ENCODE measurements at regions not wholly inside any gene's neighbourhood (a gene's known extent, or its start where the extent isn't known, plus 50 kb on each side); places are given as distances from the start of the nearest gene placed in this dataset.
"Not testable (repeated sequence)": the region's sequence is repeated elsewhere in the genome, so short reads cannot be mapped to it uniquely, and the experiment has no call there.

DNA sequence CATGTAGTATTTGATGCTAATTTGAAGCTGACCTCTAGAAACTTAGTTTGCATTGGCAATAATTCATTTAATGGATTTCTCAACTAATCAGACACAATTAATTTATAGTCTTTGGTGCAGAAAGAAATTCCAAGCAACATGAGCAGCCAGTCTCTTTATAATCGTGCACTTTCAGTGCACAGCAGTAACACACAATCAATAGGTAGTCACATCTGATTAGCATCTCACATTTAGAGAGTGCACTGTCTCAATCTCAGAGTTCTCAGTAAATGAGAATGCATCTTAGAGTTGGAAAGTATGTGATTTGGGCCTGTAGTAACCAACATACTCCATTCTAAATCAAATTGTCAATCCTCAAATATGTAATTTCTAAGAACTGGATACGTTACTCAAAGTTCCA, 377.6 kb downstream of the POM121L12 start:
- DNase-seq, result no peak

DNA sequence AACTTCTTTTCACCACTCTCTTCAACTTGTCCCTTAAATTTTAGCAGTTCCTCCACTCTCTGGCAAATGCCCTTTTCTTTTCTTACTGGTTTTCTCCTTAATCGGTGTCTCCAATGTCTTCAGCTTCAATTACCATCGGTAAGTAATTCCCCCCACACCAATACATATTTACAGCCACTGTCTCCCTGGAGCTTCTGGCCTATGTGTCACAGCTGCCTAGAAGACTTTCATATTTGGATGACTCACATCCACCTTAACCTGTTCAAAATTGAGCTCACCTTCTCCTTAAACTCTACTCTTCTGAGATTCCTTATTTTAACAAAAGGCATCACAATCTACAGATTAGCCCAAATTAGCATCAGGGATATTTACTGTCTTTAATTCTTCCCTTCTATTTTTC, 380.4 kb downstream of the POM121L12 start:
- no peak for DNase-seq

DNA sequence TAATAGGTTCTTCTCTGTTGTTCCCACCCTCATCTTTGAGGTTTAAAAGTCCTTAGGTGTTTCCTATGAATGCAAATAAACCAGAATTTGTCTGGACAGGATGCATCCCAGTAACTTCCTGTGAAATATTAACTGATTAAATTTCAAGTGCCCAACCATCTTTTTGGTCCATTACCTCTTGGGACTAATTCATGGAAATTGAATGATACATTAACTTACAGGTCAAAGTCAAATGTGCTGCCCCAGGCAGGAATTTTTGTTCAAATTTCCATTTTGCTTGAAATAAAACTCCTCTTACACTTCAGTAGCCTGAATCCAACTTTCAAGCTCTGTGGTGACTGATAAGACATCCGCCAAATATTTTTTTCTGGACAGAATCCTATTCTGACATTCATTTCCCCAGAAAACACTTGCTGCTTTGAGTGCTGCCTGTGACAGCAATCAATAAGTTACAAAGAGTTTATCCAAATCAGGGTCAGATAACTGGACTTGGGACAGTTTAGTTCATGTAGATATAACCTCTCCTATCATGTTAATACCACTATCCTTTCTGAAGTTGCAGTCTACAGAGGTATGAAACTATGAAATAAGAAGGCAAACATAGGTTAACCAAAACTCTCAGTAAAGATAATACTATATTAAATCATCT, 383.5 kb downstream of the POM121L12 start:
- no peak for DNase-seq

DNA sequence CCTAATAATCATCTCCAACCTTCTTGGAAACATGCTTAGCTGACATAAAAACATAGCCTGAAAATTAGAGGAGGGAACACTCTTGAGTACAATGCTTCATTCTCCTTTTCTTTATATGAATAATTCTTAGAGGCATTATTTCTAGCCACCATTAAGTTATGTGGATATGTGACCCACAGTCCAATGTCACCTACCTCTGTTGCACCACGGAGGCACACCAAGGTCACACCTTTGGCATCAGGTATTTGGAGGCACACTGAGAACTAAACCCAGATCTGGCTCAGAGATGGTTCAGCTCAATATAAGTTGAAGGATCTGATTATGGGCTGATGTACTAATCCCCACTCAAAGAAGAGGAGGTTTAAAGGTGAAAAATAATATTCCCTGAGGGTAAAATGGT, 385.1 kb downstream of the POM121L12 start:
- no peak for DNase-seq

DNA sequence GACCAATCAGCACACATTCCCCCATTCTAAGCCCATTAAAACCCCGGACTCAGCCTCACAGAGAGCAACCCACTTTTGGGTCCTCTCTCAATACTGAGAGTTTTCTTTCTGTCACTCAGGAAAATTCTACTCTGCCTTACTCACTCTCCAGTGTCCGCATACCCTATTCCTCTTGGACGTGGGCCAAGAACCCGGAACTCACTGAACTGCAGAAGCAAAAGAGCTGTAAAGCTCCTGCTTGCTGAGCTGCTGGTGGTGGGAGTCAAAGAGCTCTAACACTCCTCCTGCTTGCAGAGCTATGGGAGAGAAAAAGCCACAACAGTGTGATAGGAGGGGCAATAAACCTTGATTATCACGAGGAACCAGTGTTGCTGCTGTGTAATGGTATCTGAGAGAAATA, 386.9 kb downstream of the POM121L12 start:
- DNase-seq, result no peak

DNA sequence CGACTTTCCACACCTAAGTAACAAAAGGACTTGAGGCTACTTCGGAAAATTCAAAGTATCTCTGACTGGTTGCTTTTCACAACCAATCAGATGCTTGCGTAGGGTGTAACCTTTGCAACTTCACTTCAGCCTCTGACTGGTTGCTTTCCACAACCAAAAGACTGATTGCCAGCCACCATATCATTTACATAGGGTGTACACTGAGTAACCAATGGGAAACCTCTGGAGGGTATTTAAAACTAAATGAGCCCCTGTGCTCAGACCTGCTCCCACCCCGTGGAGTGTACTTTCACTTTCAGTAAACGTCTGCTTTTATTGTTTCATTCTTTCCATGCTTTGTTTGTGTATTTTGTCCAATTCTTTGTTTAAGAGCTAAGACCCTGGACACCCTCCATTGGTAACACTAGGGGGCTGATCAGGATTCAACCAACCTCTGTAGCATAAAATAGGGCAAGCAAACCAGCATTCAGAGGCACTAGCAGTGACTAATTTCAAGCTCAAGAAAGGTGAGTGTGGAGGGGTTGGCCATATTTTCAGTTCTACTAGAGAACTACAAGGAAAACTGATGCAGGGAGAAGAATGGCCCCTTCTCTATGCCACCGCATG, 390.8 kb downstream of the POM121L12 start:
- DNase-seq, result no peak

DNA sequence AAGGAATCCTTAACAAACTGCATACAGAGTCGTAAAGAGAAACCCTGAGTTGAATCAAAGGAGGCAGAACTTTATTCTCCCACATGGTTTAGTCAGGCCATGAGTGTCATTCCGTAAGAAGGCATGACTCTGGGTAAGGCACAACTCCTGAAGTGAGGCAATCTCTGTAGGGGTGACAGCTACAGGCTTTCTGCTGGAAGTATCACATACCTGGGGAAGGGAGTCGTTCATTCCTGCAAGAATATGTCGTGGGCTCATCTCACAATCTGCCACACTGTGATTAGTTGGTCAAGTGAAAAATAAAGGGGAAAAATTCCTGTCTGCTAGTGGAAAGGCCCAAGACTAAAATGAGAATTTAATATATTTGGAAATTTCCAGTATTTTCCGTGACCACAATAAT, 392.6 kb downstream of the POM121L12 start:
- no peak for DNase-seq

DNA sequence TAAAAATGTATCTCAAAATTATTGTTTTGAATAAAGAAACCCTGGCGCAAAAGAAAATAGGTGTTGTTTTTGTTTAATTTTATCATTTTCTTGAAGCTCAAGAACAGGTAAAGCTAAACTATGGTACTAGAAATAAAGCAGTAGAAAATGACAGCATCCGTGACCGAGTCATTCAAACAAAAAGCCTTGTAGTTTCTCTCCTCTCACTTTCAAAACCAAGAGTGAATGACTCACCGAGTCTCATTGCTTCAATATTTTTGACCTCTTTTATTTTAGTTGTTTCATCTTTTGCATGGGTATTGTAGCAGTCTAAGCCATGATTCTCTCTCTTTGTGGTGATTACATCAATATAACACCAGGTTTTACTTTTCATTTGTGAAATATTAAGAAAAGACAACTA, 396.5 kb downstream of the POM121L12 start:
- DNase-seq, result no peak

DNA sequence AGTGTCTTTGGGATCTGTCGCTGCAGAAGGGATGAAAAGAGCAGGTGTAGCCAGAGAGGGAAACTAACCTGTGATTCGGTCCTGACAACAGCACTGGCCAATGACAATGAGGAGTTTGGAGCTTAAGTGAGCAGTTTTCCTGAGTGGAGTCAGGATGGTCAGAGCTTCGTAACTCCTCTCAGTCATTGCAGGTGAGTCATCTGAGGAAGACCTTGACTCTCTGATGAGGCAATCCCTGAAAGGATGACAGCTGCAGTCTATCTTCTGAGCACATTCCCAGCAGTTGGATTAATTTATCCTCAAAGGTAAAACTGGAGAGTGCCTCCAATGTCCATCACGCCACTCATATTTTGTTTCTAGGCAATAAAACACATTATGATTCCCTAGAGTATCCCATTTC, 401.9 kb downstream of the POM121L12 start:
- no peak for DNase-seq

DNA sequence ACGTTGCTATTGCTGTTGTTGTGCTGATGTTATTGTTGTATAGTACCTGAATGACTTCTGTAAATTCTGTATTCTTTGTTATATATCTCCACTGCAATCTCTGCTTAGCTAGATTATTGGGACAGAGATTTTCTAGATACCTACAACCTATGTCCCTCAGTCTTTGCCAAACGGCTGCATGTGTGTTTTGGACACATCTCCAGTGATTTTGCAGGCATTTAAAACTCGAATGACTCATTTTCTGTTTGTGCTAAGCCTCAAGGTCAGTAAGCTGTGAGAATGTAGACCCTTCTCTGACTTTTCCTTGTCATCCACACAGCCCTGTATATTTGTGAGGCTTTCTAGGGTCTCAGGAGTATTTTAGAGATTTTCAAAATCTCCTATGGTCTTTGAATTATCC, 410.7 kb downstream of the POM121L12 start:
- no peak for DNase-seq

DNA sequence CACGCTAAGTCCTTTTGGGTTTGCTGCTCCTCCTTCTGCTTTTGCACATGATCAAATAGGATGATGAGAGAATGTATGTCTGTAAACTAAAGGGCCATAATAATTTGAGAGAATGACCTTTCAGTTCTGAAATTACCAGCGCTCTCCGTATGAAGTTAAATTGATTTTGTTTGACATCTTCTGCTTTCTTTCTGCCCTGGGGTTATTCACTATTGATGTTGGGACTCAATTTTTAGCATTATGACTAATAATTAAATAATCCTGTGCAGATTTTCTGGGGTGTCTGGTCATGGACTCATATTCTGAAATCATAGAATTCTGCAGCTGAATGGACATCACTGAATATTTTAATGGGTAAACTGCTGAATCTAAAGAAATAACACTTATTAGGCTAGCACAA, 423.2 kb downstream of the POM121L12 start:
- DNase-seq, result no peak

DNA sequence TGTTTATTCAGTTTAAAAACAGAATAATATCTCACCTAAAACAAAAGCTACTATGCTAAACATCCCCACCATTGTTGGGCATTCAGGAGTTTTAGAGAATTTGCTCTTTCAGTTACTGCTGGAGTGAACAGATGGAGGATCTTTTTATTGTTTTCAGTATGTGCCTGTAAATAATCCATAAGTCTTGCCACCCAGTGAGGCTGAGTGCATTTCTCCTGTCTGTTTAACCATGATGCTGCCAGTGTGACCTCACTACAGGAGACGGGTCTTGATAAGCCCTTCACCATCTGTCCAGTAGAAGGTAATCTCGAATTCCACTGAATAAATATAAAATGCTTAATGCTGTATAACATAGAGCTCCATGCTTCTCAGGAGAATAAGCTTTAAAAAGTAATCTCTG, 430.9 kb downstream of the POM121L12 start:
- no peak for DNase-seq

DNA sequence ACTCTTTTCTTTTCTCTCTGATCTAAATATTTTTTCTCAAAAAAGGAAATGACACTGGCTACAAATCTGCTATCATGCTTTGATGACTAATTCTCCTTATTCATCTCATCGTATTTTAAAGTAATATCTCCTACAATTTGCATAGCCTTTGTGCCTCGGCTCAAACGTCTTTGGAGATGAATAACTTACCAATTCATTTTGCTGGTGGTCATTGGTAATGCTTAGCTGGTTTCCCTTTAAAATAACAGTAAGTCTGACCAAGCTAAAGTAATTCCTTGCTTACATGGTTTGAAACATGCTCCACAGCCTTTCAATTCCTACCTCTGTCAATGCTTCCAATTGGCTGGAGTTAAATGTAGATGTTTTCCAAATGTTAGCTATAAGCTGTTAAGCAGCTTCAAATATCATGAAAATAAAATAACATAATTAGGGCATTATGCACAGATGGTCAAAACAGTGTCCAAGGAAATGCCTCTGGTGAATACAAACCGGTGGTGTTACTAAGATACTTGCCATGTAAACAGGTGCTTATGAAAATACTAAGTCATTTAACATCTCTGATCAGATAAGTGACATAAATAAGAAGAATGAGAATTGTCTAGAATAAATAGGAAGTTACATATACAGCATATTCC, 435.0 kb downstream of the POM121L12 start:
- DNase-seq, result no peak

DNA sequence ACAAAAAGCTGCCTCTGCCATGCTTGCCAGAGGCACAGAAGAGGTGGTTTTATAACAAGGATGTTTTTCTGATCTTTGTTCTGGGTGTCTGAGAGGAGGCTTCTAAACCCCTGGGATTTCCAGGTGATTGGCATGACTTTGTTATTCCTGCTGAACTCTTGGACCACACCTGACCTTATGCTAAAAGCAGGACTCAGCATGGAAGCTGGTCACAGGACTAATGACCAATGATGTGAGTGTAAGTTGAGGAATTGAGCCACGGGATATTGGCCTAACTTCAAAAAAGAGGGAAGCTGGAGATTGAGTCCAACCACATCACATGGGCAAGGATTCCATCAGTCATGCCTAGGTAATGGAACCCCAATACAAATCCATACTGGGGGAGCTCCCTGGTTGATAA, 437.9 kb downstream of the POM121L12 start:
- no peak for DNase-seq

DNA sequence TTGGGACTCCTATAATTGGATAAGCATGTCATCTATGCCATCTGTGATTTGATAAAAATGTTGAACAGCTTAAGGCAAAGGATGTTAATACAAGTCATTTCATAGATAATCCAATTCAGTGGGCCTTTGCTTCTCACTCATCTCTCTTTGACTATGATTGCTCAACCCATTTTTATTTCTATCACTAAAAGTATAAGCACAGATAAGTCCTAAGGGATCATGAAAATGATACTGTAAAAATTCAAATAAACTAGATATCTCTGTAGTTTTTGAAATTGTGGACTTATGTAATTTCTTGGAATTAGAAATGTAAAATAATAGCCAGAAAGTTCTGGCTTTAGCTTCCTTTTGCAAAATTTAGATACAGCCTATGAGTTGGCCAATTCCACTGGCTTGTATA, 440.3 kb downstream of the POM121L12 start:
- DNase-seq, result no peak

DNA sequence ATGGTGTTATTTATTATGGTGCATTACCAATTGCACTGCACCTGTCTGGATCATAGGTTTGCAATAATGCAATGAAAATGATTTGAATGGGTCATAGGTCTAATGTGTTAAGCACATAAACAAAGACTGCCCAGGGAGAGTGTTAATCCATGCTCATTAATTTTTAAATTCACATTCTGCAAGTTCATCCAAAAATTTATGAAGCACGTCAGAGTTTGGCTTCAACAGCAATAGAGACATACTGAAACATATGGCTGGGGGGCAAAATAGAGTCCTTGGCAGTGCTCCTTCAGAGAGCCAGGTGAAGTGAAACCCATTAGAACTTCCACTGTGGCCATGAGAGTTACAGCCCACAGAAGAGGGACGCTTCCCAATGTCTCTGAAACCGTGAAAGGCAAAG, 441.1 kb downstream of the POM121L12 start:
- DNase-seq, result no peak

DNA sequence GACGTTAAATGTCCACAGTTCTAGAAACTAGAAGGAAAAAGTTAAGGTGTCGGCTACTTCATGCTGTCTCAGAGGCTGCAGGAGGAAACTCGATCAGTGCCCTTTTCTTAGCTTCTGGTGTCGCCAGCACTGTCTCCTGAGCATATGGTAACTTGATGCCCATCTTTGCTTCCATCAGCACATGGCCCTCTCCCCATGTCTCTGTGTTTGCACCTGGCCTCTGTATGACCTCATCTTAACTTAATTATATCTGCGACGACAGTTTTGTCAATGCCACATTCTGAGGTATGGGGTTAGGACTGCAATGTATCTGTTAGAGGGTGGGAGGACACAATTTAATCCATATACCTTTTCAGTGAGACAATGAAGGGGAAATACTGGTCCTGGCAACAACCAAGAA, 449.9 kb downstream of the POM121L12 start:
- no peak for DNase-seq

DNA sequence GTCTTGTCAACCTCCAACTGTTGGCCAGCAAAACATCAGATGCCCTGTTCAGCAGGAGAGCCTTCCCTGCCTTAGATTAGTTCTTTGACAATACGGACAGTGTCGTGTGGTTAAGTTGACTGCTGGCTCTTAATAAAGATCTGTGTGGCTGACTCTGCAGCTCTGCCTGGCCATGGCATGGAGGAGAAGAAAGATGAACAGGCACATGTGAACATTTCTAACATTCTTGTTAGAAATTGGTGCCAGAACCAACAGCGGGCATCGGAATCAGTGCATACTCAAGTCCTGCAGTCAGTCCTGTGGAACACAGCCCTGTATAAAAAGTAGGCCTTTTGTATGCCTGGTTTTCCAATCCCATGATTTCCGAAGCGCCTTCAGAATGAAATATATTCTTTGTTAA, 455.6 kb downstream of the POM121L12 start:
- DNase-seq, result no peak

DNA sequence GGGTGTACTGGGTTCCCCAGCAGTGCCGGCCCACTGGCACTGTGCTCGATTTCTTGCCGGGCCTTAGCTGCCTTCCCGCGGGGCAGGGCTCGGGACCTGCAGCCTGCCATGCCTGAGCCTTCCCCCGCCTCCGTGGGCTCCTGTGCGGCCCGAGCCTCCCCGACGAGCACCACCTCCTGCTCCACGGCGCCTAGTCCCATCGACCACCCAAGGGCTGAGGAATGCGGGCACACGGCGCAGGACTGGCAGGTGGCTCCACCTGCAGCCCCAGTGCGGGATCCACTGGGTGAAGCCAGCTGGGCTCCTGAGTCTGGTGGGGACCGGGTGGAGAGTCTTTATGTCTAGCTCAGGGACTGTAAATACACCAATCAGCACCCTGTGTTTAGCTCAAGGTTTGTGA, 459.7 kb downstream of the POM121L12 start:
- not testable (repeated sequence) for DNase-seq

DNA sequence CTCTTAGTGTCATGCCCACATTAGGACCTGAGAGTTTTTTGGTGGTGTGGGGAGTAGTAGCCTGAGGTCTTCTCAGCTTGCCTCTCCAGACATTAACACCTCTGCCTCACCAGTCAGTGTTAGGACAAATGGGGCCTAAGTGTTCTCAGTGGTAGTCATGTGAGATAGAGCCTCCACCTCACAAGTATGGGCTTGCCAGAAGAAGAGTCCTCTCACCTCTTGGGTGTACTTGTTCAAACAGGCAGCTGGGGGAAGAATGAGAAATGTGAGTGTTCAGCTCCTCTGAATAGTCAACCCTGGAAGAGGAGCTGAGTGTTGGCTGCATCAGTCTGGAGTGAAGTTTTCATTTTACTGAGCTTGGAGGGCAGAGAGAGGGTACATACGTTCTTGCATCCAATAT, 464.6 kb downstream of the POM121L12 start:
- DNase-seq, result no peak

DNA sequence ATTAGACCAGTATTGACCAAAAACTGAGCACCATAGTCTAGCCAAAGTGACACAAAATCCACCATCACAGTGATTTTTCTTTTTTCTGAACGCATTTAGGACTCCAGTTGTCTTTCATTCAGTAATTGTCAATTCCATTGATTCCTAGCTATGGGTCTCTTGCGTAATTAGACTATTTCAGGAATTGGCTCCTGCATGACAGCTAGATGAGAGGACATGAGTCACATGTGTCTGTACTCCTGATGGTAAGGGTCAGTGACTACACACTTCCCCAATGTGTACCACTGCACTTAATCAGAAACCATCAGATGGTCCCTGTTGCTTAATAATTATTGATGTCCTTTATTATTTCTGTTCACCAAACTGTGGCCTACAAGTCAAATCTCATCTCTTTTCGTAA, 469.5 kb downstream of the POM121L12 start:
- no peak for DNase-seq

DNA sequence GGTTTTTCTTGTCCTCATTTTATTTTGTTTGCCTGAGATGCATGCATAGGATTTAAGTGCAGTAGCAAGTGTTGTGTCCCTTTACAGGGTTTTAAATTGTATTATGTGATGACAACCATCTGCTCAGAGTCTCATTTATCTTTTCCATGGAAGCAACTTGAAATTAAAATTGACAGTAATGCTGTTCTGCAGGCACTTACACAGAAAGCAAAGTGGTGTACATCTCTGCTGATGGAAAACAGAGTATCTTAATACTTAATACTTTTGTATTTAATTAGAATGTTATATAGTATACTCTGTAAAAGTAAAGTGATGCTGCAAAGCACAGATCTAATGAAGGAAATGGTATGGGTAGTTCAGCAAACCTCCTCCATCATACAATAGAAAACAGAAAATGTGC, 482.9 kb downstream of the POM121L12 start:
- DNase-seq, result no peak

DNA sequence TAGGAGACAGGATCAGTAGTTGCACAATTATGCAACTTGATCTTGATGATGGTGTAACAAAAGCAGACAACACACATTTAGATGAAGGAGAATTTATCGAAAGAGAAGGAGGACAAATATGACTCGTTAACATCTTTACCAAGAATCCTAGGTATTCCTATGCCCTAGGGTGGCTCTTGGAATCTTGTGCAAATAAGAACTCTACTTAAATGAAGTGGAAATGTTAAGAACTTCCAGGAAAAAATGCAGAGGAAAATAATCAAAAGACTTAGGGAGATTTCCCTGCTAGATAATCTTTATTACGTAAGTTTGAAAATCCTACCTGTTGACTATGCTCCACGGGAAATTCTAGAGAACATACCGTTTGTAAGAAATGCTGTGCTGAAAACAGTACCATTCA, 485.4 kb downstream of the POM121L12 start:
- no peak for DNase-seq

DNA sequence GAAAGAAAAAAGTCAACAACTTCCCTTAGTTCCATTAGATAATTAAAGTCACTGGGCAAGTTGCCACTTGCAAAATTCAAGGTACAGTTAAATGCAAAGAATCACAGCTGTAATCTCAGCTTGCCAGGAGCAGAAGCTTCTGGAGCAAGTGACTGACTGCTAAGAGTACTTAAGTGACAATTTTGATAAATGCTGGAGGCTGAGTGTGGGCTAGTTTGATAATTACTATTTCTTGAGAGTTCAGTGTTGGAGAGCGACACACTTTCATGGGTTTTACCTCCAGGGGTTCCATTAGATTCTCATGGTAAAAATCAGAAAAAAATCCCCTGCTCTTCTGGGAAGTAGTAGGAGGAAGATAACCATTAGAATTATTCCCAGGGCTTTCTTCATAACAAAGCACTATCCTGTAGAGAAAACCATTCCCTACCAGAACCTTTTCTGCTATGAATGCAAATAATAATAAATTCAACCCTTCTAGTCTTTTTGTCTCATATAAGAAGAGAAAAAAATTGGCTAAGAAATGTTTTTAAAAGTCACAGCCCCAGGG, 486.3 kb downstream of the POM121L12 start:
- DNase-seq, result no peak

DNA sequence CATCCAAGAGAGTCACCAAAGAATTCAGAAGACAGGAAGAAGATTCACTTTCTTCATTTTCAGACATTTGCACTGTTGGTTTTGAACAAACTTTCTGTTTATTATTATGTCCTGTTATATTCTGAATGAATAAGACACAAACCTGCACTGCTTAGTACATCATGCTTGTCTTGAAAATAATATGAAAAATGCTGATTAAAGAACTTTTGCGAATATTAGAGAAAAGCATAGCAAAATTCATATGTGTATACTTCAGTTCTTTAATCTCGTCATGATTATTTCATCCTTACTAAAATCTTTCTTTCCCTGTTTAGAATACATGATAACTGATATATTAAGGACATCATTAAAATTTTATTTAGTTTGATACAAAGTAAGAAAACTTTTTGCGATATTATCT, 504.1 kb downstream of the POM121L12 start:
- no peak for DNase-seq

Measured in NCI-H1048 (cell line).